B cell (primary cell): ENCODE measurements at regions not wholly inside any gene's neighbourhood (a gene's known extent, or its start where the extent isn't known, plus 50 kb on each side); places are given as distances from the start of the nearest gene placed in this dataset.

ENCODE experiments used
- CTCF ChIP-seq: fragments of 200-600 bp; IDR thresholded peaks from one replicate; pipeline ENCODE4 v1.8.0; 2022; ENCODE audit warnings: antibody characterized with exemption, mild to moderate bottlenecking
- EZH2 ChIP-seq: IDR thresholded peaks from 2 replicates; pipeline ENCODE4 v1.6.1; 2012; ENCODE audit warnings: borderline replicate concordance, low read depth, mild to moderate bottlenecking, moderate library complexity, low read length; ENCODE audit not compliant: insufficient read depth, poor library complexity, severe bottlenecking

- TF ChIP-seq CTCF (no peak), EZH2 (no peak)
Observed at GRCh38 chr3:126287171-126287535, 70.1 kb downstream of the KLF15 start.
